AG04450 (cell line): ENCODE measurements at regions not wholly inside any gene's neighbourhood (a gene's known extent, or its start where the extent isn't known, plus 50 kb on each side); places are given as distances from the start of the nearest gene placed in this dataset.

Source experiments
- CTCF ChIA-PET: fragments of 300-600, 350-600 bp; formaldehyde crosslinking; extraction: SDS; loops from one replicate; lab custom pipeline; 2022; ENCODE audit warnings: antibody characterized with exemption, inconsistent platforms; lab: Charles Lee
- POLR2A ChIA-PET: fragments of 350-600 bp; formaldehyde crosslinking; extraction: SDS; loops from one replicate; lab custom pipeline; 2021; ENCODE audit warnings: antibody characterized with exemption, inconsistent platforms; lab: Yijun Ruan, JAX
- DNase-seq: peaks from one replicate; pipeline ENCODE4 v3.0.0-alpha.2; 2011; ENCODE audit warnings: low read depth, low spot score
- H3K27ac ChIP-seq: one replicate; pipeline ENCODE4 v1.5.1; 2012; ENCODE audit warnings: low read depth, low read length, control low read depth
- H3K27me3 ChIP-seq: one replicate; pipeline ENCODE4 v1.6.0; 2012; ENCODE audit warnings: low read length; ENCODE audit not compliant: control insufficient read depth, insufficient read depth
- H3K4me3 ChIP-seq: 2 replicates; pipeline ENCODE4 v1.5.1; 2011; ENCODE audit warnings: mild to moderate bottlenecking, low read depth, low read length, control low read depth
- H3K9me3 ChIP-seq: 2 replicates; pipeline ENCODE4 v1.5.1; 2012; ENCODE audit warnings: low read length; ENCODE audit not compliant: control insufficient read depth, insufficient read depth
- TF ChIP-seq, protein P1 (sequence below): IDR thresholded peaks from 2 replicates; pipeline ENCODE4 v1.5.1; 2011; ENCODE audit warnings: low read depth, low read length, control low read depth, inconsistent platforms

DNA sequence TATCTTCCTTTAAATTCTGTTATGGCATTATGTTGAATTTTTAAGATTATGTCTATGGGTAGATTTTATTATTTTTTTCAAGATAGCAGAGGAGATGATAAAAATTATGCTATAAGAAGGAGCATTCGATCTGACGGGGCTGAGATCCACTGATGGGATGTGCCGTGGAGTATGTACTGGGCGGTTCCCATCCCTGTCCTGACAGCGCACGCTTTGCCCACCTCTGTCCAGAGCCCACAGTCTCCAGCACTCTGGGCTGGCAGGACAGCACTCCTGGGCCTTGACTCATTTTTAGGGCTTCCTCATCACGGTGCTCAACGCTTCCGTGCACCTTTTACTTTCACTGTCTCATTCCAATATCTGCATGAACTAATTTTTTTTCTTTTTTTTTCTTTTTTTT, 235.5 kb downstream of the TEX29 start:
- Histone ChIP-seq H3K9me3 (peaks cover 70% of the 10 kb centered on the region), H3K27ac (no peak overlapping the region), H3K27me3 (no peaks in the 10 kb centered on the region), H3K4me3 (no peak overlapping the region)
- CTCF ChIA-PET = no interaction called here
- POLR2A ChIA-PET = no interaction called here
- DNase-seq = no peak
- TF ChIP-seq, protein P1, sequence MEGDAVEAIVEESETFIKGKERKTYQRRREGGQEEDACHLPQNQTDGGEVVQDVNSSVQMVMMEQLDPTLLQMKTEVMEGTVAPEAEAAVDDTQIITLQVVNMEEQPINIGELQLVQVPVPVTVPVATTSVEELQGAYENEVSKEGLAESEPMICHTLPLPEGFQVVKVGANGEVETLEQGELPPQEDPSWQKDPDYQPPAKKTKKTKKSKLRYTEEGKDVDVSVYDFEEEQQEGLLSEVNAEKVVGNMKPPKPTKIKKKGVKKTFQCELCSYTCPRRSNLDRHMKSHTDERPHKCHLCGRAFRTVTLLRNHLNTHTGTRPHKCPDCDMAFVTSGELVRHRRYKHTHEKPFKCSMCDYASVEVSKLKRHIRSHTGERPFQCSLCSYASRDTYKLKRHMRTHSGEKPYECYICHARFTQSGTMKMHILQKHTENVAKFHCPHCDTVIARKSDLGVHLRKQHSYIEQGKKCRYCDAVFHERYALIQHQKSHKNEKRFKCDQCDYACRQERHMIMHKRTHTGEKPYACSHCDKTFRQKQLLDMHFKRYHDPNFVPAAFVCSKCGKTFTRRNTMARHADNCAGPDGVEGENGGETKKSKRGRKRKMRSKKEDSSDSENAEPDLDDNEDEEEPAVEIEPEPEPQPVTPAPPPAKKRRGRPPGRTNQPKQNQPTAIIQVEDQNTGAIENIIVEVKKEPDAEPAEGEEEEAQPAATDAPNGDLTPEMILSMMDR = no peak

DNA sequence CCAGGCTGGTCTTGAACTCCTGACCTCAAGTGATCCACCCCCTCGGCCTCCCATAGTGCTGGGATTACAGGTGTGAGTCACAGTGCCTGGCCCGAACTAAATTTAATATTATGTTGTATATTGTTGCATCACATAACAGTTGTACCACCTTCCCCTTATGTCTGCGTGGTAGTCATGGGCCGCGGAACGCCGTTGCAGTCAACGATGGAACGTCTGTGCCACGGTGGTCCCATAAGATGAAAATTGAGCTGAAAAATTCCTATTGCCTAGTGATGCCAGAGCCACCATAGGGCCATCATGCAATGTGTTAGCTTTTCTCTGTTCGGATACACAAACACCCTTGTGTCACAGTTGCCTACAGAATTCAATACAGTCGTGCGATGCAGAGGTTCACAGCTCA, 236.1 kb downstream of the TEX29 start:
- CTCF ChIA-PET = no interaction called here
- no peak for DNase-seq
- no peak overlapping the region for H3K4me3 ChIP-seq
- TF ChIP-seq, protein P1 = no peak
- POLR2A ChIA-PET = no interaction called here
- H3K9me3 ChIP-seq = peaks cover 72% of the 10 kb centered on the region
- H3K27me3 ChIP-seq = no peaks in the 10 kb centered on the region
- no peak overlapping the region for H3K27ac ChIP-seq

DNA sequence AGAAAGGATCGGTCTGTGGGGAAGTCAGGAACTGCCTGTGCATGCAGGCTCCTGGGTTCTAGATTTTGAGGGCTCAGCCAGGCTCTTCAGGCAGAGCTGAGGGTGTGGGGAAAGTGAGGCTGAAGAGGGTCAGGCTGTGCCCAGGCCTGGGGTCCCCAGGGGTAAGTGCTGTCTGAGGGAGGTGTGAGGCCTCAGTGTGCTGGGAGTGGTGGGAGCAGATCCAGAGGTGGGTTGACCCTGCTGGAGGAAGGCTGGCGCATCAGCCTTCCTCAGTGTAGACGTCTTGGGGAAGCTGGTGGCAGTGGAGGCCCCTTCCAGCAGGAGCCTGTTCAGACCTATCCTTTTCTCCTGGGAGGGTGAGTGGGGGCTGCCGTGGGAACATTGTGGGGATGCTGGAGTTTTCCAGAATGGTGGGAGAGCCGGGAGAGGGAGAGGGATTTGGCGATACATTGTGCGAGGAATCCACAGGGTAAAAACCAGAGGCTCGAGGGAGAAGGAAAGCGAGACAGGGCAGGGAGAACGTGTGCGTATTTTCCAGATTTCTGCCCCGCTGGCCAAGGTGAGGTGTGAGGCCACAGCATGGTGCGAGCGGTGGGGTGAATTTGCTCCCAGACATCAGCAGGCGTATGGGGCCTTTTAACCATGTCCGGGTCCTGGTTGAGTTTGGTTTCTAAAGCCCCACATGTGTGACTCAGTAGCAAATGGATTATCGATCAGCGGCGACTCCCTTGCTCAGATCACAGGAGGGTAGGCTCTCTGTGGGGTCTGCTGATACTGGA, 237.7 kb downstream of the TEX29 start:
- POLR2A ChIA-PET = no interaction called here
- CTCF ChIA-PET = no interaction called here

DNA sequence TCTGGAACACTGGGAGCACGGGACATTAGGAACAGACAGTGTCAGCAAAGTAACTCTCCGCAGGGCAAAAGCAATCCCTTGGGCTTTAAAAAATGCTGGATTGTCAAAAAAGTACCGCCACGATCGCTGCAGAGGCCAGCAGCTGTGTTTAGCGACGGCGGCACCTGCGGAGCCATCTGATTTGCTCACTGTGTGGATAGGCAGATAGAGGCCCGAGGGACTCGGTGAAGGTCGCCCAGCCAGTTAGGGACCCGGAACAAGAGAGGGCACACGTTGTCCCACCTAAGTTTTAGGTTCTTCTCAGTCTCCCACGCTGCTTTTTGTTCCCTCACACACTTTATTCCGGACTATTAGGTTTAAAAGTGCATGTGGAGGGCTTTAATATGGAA, 238.3 kb downstream of the TEX29 start:
- no peaks in the 10 kb centered on the region for H3K27me3 ChIP-seq
- POLR2A ChIA-PET = no interaction called here

More for the DNA sequence above, 237.7 kb downstream of the TEX29 start:
- no peak overlapping the region for H3K27ac ChIP-seq
- TF ChIP-seq, protein P1 = no peak
- H3K9me3 ChIP-seq = peaks cover 82% of the 10 kb centered on the region
- H3K4me3 ChIP-seq = no peak overlapping the region
- no peaks in the 10 kb centered on the region for H3K27me3 ChIP-seq
- no peak for DNase-seq

More for the DNA sequence above, 238.3 kb downstream of the TEX29 start:
- DNase-seq = no peak
- peaks cover 80% of the 10 kb centered on the region for H3K9me3 ChIP-seq
- TF ChIP-seq, protein P1 = no peak
- H3K27ac ChIP-seq = no peak overlapping the region
- CTCF ChIA-PET = no interaction called here
- H3K4me3 ChIP-seq = no peak overlapping the region
